ENCODE measurements at regions not wholly inside any gene's neighbourhood (a gene's known extent, or its start where the extent isn't known, plus 50 kb on each side); places are given as distances from the start of the nearest gene placed in this dataset.

DNA sequence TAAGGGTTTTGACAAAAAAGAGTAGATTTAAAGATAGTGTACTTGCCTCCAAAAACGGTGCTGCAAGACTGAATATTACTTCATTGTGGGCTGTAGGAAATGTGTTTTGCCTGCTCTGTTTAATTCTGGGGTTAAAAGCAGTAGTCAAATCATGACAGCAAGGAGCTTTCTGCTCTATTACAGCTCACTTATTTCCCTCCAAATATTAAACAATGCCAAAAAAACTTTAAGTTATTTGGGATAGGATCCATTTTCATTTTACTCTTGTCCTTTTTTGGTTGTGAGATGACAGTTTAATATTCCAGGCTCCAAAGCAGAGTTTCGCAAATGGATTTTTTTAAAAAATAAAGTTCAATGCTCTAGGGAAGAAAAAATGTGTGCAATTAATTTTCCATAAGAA, 340.4 kb upstream of the RGMB start:
- H2AFZ ChIP-seq (replicated peaks; ENCODE audit: low read length, poor library complexity), result no peak overlapping the region
- intact Hi-C loops (cut with micrococcal nuclease) (no loop called here), dilution Hi-C loops (cut with HindIII; ENCODE audit: low sequenced_read_pairs, unreplicated experiment) (no loop called here), in situ Hi-C loops (cut with MboI; ENCODE audit: low sequenced_read_pairs) (no loop called here)
- peak overlapping the region; percentile 4; the same call in 1 of the 3 replicates for H2BK15ac ChIP-seq (ENCODE audit: low read depth, low read length)
- no peaks in the 10 kb centered on the region for H3K79me1 ChIP-seq (ENCODE audit: low read depth in 1 of 2, low read length in 2 of 2)
- ChIA-PET CTCF (no interaction called here), POLR2A (ENCODE audit: unreplicated experiment) (no interaction called here)
- H3K4me1 ChIP-seq (ENCODE audit: control insufficient read depth, insufficient read depth, low read length), result peaks cover 2% of the 10 kb centered on the region; the same call in 1 of the 2 replicates
- H3K14ac ChIP-seq (replicated peaks; ENCODE audit: low read depth, low read length), result no peak overlapping the region
- H4K8ac ChIP-seq (ENCODE audit: low read depth in 2 of 2, low read length in 2 of 2), result no peak overlapping the region
- no TSS peak for BruUV-seq (replicated peaks)
- no peak overlapping the region; the same call in 1 of the 2 replicates for H3K18ac ChIP-seq (ENCODE audit: low read depth, low read length)
- peaks cover 10% of the 10 kb centered on the region for H3K9me3 ChIP-seq (ENCODE audit: control insufficient read depth, insufficient read depth, low read length)
- H3K9ac ChIP-seq (ENCODE audit: low read depth, low read length), result no peak overlapping the region
- no peak overlapping the region for H4K5ac ChIP-seq (ENCODE audit: low read depth, low read length)
- H3K36me3 ChIP-seq (ENCODE audit: control insufficient read depth, insufficient read depth, low read length), result no peaks in the 10 kb centered on the region
- peak overlapping the region; percentile 17 for H2BK5ac ChIP-seq (ENCODE audit: low read depth, low read length, poor library complexity, severe bottlenecking)
- no peaks in the 10 kb centered on the region for H3K9me1 ChIP-seq (ENCODE audit: insufficient read depth, low read length)
- no peak overlapping the region for H2BK20ac ChIP-seq (ENCODE audit: low read depth, low read length)
- H2BK120ac ChIP-seq (ENCODE audit: low read depth, low read length), result 0 out of 2 replicates have a peak overlapping the region, but pooled peaks have one; percentile 19
- H3K4me2 ChIP-seq (ENCODE audit: low read depth, low read length), result no peak overlapping the region
- no peak overlapping the region for H3K4ac ChIP-seq (ENCODE audit: low read depth, low read length)
- H2AK5ac ChIP-seq (ENCODE audit: low read depth, low read length), result no peak overlapping the region
- TF ChIP-seq RAD21 (IDR thresholded peaks at IDR 0.05; ENCODE audit: low read length), result no peak
- TF ChIP-seq CHD1 (IDR thresholded peaks at IDR 0.05; ENCODE audit: low read depth, low read length), result no peak
- no peak for TF ChIP-seq ELK1 (IDR thresholded peaks at IDR 0.05; ENCODE audit: borderline replicate concordance, low read depth, low read length)
- TF ChIP-seq CTCF (conservative IDR thresholded peaks at IDR 0.05; ENCODE audit: low read depth, low read length), result no peak
- TF ChIP-seq MAFK (IDR thresholded peaks at IDR 0.05; ENCODE audit: low read depth, low read length), result no peak
- TF ChIP-seq MAZ (IDR thresholded peaks at IDR 0.05; ENCODE audit: borderline replicate concordance, low read depth, low read length), result no peak
- TF ChIP-seq POLR2A (IDR thresholded peaks at IDR 0.05; ENCODE audit: low read depth, low read length), result no peak
- TF ChIP-seq, protein P1, sequence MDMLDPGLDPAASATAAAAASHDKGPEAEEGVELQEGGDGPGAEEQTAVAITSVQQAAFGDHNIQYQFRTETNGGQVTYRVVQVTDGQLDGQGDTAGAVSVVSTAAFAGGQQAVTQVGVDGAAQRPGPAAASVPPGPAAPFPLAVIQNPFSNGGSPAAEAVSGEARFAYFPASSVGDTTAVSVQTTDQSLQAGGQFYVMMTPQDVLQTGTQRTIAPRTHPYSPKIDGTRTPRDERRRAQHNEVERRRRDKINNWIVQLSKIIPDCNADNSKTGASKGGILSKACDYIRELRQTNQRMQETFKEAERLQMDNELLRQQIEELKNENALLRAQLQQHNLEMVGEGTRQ (IDR thresholded peaks at IDR 0.05; ENCODE audit: low read depth, low read length), result no peak
- no peak for TF ChIP-seq CEBPB (IDR thresholded peaks at IDR 0.05; ENCODE audit: low read depth, low read length)
- TF ChIP-seq NFE2L2 (IDR thresholded peaks at IDR 0.05; ENCODE audit: low read depth, low read length), result no peak
- no peak for TF ChIP-seq RFX5 (IDR thresholded peaks at IDR 0.05; ENCODE audit: low read depth, low read length)
- TF ChIP-seq BHLHE40 (IDR thresholded peaks at IDR 0.05; ENCODE audit: low read depth, low read length), result no peak
- DNase-seq (peak; percentile 20), ATAC-seq (ENCODE audit: low read depth) (no peak; the same call in 1 of the 2 replicates)
- no peak overlapping the region for H3K4me3 ChIP-seq (ENCODE audit: insufficient read depth, low read depth, low read length)
- H4K91ac ChIP-seq (ENCODE audit: insufficient read depth, low read depth, low read length), result no peak overlapping the region
- no peak overlapping the region for H3K56ac ChIP-seq (ENCODE audit: extremely low read depth, insufficient read depth, low read length)
- no peak overlapping the region for H3K27ac ChIP-seq (ENCODE audit: insufficient read depth, low read length)
- WGBS, 2 experiments (ENCODE audit: extremely low coverage in 2 of 2, insufficient read length in 1 of 2), result no CpG with 5 or more reads among the region's 2 CpGs
- no peak overlapping the region for H3K23ac ChIP-seq (ENCODE audit: low read depth, low read length)
- H4K20me1 ChIP-seq (ENCODE audit: insufficient read depth, low read length), result no peaks in the 10 kb centered on the region
- H2AK9ac ChIP-seq (replicated peaks; ENCODE audit: low read depth, low read length, poor library complexity), result no peak overlapping the region
- no peaks in the 10 kb centered on the region for H3K27me3 ChIP-seq (ENCODE audit: control insufficient read depth, insufficient read depth, low read length)
